HG03558 (cell line): ENCODE measurements at regions not wholly inside any gene's neighbourhood (a gene's known extent, or its start where the extent isn't known, plus 50 kb on each side); places are given as distances from the start of the nearest gene placed in this dataset.
"Not testable (repeated sequence)": the region's sequence is repeated elsewhere in the genome, so short reads cannot be mapped to it uniquely, and the experiment has no call there.

Source experiments
- ATAC-seq: cut with Tn5 transposase; IDR thresholded peaks from one replicate; pipeline ENCODE4 v1.9.1; 2021; ENCODE audit warnings: moderate number of reproducible peaks; ENCODE audit not compliant: unreplicated experiment; ENCODE audit errors: extremely low read depth

DNA sequence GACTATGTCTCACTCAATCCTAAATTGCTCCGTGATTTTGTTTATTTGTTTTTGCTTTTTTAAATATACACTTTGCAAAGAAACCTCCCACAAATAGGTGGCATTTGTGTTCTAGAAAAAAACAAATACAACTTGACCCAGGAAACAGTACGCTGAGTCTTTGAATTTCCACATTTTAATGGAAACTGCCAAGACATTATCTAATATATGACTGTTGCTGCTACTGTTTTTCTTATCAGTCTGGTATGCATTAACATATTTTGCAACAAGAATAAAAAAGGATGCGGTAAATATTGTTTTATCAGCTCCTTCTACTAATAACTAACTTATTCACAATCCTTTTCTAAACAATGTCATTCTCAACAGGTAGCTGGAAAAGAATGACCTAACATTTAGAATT lies 187.4 kb downstream of the LRIG3 start:
- no peak for ATAC-seq

GRCh38 chr12:58741226-58741625 lies 179.1 kb downstream of the LRIG3 start:
- no peak for ATAC-seq

DNA sequence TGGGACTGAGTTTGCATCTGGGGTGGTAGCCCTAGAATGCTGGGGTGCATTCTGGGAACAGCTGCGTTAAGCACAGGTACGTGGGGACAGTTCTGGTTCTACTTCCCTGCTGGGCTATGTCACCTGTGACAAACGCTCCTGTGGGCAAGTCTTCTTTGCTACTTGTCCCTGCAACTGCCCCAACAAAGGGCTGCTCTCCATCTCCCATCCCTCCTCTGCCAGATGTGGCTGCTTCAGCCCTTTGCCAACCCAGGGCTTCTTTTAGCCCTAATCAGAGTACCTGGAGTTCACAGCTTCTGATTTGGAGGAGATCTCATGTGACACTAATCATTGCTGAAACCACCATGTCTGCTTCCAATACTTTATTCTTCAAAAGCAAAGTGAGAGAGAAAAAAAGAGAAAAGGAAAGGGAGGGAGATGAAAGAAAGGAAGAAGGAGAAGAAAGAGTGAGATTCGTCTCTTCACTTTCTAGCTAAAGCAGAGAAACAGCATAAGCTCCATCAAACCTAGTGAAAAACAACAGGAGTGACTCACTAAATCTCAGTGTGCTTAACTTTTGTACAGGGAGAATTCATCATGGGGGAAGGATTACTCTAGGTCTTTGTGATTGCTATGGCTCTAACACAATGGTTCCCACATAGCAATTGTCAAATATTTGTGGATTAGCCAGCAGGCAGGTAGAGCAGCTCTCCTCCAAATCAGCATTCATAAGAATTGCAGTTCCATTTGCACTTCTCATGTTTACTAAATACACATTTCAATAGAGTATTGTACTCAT lies 174.8 kb downstream of the LRIG3 start:
- ATAC-seq: no peak

GRCh38 chr12:58747533-58747932 lies 172.8 kb downstream of the LRIG3 start:
- ATAC-seq: no peak

DNA sequence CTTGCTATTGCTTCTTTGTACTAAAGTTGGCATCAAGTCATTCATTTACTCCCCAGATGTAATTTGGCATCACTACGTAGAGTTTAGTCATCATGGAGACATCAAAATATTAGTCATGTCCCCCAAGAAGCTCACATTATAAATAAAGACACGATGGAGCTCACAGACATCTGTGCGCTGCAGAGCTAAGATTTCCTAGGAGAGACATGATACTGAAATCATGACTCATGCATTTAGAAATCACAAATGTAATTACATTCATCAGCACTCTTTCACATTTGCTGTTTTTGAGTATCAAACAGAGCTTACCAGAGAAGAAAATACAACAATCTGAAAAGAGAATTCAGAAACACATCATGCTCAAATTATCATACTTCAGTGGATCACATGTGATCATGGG lies 169.8 kb downstream of the LRIG3 start:
- no peak for ATAC-seq

DNA sequence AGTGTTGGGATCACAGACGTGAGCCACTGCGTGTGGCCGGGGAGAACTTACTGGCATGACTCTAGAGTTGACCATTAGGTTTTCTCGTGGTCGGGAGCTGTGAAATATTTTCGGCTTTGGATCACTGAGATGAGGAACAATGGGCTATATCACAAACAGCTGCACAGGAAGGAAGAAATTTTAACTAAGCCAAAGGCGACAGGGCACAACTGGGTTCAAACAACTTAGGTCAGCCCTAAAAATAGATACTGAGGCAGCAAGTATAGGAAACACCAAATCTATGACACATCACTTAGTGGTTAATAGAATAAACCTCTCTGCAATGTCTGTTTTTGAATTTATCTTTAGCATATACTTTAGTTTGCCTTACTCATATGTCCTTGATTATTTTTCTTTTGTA lies 162.9 kb downstream of the LRIG3 start:
- ATAC-seq: no peak

- not testable (repeated sequence) for ATAC-seq
Measured at GRCh38 chr12:58759745-58760144, 160.6 kb downstream of the LRIG3 start.

DNA sequence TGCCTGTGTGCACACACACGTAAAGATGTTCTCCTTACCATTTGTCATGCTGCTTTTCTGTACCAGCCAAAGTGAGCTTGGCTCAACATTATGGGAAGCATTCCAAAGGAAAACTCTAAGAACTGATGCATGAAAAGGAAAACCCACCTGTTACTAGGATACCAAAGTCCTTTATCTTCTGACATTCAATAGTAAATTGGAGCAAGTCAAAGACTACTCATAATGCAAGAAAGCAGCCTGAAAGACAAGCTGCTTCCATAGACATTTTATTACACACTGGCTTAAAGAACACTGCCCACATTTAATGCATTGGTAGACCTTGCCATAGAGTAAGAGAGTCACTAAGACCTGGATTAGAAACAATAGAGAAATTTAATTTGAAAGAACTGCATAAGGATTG lies 159.0 kb downstream of the LRIG3 start:
- ATAC-seq: no peak

DNA sequence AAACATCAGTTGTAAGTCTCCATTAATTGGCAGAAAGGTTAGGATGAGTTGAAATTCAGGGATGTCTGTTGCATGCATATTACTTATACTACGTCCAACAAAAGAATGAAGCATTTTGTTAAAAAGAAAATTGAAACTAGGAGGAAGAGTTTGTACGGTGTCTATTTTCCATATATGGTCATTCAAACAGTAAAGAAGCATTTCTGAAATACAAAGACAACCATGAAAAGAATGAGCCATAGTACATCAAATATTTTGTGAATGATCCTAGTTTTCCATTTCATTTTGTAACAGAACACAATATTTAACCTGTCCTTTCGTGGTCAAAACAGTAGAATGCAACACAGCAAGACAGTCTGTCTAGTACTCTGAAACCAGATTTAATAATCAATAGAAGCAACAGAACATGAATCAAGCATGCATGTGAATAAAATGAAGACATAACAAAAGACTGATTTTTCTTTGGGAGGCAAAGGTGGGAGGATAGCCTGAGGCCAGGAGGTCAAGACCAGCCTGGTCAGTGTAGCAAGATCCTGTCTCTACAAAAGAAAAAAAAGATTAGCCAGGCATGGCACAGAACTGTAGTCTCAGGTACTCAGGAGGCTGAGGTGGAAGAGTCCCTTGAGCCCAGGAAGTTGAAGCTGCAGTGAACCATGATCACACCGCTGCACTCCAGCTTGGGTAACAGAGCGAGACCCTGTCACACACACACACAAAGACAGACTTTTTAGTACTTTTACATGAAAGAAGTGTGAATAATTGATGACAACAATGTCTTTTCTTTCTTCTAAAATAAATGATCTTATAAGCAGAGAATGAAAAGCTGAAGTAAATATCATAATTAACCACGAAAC lies 156.0 kb downstream of the LRIG3 start:
- ATAC-seq: no peak

- no peak for ATAC-seq
Measured at GRCh38 chr12:58765076-58765475, 155.2 kb downstream of the LRIG3 start.

- ATAC-seq: no peak
Measured at GRCh38 chr12:58765653-58766512, 154.4 kb downstream of the LRIG3 start.

- ATAC-seq: no peak
Measured at GRCh38 chr12:58766513-58766870, 153.8 kb downstream of the LRIG3 start.

DNA sequence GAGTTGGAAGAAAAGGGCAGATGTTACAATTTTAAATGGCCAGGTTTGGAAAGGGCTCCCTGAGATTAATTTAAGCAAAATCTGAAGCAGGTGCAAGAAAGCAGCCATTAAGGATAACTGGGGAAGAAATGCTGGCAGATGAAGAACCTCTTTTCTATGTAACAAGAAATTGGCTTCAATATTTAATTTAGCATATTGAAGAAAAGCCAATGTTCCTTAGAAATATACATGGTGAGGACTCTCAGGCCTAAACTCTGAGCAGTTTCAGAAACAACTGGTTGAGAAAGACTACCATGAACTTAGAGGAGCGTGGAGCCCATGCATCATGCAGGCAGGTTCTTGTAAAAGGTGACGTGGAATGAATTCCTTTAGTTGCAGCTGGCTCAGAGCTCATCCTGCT lies 152.8 kb downstream of the LRIG3 start:
- no peak for ATAC-seq

DNA sequence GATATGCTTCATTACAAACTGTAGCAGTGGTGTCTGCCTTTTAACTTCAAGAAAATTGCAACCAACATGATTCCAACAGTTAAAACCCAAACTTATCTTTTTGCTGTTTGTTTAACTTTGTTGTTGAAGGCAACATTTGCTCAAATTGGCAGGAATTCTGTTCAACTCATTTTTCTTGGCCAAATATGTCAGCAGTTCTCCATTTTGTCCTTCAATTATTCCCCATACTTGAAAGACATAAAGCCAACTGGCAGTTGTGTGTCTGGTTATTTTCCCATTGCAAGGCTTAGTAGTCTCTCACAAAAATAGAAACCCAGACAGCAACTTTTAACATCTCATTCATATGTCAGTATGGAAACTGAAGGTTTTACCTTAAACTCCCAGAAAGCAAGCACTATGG lies 146.3 kb downstream of the LRIG3 start:
- no peak for ATAC-seq

GRCh38 chr12:58774731-58775130 lies 145.6 kb downstream of the LRIG3 start:
- no peak for ATAC-seq

DNA sequence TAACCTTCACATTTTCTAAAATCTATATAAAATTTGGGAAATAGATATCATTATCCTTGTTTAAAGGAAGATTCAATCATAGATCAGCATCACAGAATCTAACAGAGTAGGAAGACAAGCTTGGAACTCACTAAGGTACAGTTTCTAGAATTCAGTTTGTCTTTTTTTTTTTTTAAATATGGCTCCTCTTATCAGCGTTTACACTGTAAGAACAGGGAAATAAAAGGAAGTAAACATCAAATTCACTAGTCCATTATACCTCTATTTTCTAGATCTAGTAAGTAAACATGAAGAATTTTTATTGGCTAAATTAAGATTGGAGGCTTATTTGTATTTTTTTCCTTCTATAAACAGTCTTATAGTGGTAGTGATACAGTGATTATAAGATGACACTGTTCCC lies 144.9 kb downstream of the LRIG3 start:
- no peak for ATAC-seq

- ATAC-seq: no peak
Measured at GRCh38 chr12:58776144-58776543, 144.2 kb downstream of the LRIG3 start.

DNA sequence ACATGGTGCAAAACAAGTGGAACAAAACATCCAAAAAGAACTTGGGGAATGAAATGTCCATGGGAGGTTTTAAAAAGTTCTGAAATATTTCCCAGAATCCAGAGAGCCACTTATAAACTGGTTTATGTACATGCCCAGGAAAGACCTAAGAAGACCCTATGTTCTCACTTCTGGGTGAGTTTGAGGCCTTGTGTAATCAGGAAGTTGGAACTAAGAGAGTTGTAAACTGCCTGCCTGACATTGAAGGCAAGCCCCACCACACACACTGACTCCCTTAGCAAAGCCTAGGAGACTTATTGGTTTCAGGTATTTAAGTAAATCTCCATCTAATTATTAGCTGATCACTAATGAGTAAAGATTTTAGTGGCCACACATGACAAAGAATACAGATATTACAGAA lies 142.5 kb downstream of the LRIG3 start:
- no peak for ATAC-seq

- no peak for ATAC-seq
Measured at GRCh38 chr12:58781609-58782008, 138.7 kb downstream of the LRIG3 start.

- ATAC-seq: no peak
Measured at GRCh38 chr12:58787021-58787760, 133.1 kb downstream of the LRIG3 start.
